ENCODE measurements at regions not wholly inside any gene's neighbourhood (a gene's known extent, or its start where the extent isn't known, plus 50 kb on each side); places are given as distances from the start of the nearest gene placed in this dataset.

DNA sequence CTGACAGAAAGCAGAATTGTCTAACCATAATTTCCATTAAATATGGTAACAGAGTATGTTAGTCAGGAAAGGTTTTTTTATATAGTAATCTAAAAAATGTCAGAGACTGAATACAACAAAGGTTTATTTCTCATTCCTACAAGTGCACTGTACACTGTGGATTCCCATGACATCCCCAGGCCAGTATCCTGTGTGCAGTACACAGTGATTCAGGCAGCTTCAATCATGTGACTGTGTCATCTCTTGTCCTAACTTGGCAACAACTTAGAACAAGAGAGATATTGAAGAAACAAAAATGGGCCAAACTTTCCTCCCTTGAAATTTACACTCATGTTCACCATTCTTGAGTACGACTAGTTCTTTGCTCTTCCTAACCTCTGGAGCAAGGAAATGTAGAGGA is 189.8 kb upstream of the SEMA3A start:
- Histone ChIP-seq H3K4me1 (no peaks in the 10 kb centered on the region), H3K9me3 (no peaks in the 10 kb centered on the region), H3K36me3 (no peaks in the 10 kb centered on the region), H3K4me3 (no peak overlapping the region), H3K27me3 (no peaks in the 10 kb centered on the region), H3K27ac (no peak overlapping the region)
- TF ChIP-seq, protein P1, sequence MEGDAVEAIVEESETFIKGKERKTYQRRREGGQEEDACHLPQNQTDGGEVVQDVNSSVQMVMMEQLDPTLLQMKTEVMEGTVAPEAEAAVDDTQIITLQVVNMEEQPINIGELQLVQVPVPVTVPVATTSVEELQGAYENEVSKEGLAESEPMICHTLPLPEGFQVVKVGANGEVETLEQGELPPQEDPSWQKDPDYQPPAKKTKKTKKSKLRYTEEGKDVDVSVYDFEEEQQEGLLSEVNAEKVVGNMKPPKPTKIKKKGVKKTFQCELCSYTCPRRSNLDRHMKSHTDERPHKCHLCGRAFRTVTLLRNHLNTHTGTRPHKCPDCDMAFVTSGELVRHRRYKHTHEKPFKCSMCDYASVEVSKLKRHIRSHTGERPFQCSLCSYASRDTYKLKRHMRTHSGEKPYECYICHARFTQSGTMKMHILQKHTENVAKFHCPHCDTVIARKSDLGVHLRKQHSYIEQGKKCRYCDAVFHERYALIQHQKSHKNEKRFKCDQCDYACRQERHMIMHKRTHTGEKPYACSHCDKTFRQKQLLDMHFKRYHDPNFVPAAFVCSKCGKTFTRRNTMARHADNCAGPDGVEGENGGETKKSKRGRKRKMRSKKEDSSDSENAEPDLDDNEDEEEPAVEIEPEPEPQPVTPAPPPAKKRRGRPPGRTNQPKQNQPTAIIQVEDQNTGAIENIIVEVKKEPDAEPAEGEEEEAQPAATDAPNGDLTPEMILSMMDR (IDR thresholded peaks at IDR 0.05): no peak
- DNase-seq (ENCODE audit: low spot score): no peak

- Histone ChIP-seq H3K4me1 (no peaks in the 10 kb centered on the region), H3K4me3 (no peak overlapping the region), H3K27me3 (no peaks in the 10 kb centered on the region), H3K36me3 (no peaks in the 10 kb centered on the region), H3K27ac (no peak overlapping the region), H3K9me3 (no peaks in the 10 kb centered on the region)
- DNase-seq (ENCODE audit: low spot score): no peak
- TF ChIP-seq, protein P1 (IDR thresholded peaks at IDR 0.05): no peak
Measured at GRCh38 chr7:84379446-84379845, 184.9 kb upstream of the SEMA3A start.

GRCh38 chr7:84372712-84373111 is 178.1 kb upstream of the SEMA3A start:
- no peak for DNase-seq (ENCODE audit: low spot score)
- Histone ChIP-seq H3K4me1 (no peaks in the 10 kb centered on the region), H3K4me3 (no peak overlapping the region), H3K9me3 (no peaks in the 10 kb centered on the region), H3K36me3 (no peaks in the 10 kb centered on the region), H3K27me3 (no peaks in the 10 kb centered on the region), H3K27ac (no peak overlapping the region)
- TF ChIP-seq, protein P1 (IDR thresholded peaks at IDR 0.05): no peak

DNA sequence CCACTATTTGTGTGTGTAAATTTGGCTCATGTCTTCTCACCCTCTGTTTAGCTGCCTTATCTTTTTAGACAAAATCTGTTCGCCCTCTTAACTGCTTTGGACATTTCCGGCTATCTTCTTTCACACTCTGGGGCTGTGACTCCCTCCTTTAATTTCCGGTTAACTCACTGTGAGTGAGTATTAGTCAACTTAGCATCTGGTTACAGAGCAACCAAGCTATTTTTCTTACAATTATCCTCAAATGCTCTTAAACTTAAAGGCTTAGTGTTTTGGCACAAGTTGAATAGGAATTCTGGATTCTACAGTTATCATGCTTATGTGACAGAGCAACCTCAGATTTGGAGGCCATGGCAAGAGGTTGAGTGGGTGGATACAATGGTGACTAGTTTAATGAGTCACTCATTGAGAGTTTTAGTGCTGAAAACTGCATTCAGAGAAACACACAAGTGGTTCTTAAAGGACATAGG is 177.6 kb upstream of the SEMA3A start:
- Histone ChIP-seq H3K27me3 (no peaks in the 10 kb centered on the region), H3K9me3 (no peaks in the 10 kb centered on the region), H3K27ac (no peak overlapping the region), H3K4me3 (no peak overlapping the region), H3K4me1 (no peaks in the 10 kb centered on the region), H3K36me3 (no peaks in the 10 kb centered on the region)
- TF ChIP-seq, protein P1 (IDR thresholded peaks at IDR 0.05): no peak
- no peak for DNase-seq (ENCODE audit: low spot score)

GRCh38 chr7:84370114-84370513 is 175.5 kb upstream of the SEMA3A start:
- Histone ChIP-seq H3K27me3 (no peaks in the 10 kb centered on the region), H3K27ac (no peak overlapping the region), H3K4me1 (no peaks in the 10 kb centered on the region), H3K36me3 (no peaks in the 10 kb centered on the region), H3K4me3 (no peak overlapping the region), H3K9me3 (no peaks in the 10 kb centered on the region)
- DNase-seq (ENCODE audit: low spot score): no peak
- TF ChIP-seq, protein P1 (IDR thresholded peaks at IDR 0.05): no peak

GRCh38 chr7:84368122-84368521 is 173.5 kb upstream of the SEMA3A start:
- DNase-seq (ENCODE audit: low spot score): no peak
- Histone ChIP-seq H3K4me3 (no peak overlapping the region), H3K36me3 (no peaks in the 10 kb centered on the region), H3K27me3 (no peaks in the 10 kb centered on the region), H3K9me3 (no peaks in the 10 kb centered on the region), H3K4me1 (no peaks in the 10 kb centered on the region), H3K27ac (no peak overlapping the region)
- TF ChIP-seq, protein P1 (IDR thresholded peaks at IDR 0.05): no peak

Data from right atrium auricular region (tissue), 2 donors.